GM21528 (cell line): ENCODE measurements at regions not wholly inside any gene's neighbourhood (a gene's known extent, or its start where the extent isn't known, plus 50 kb on each side); places are given as distances from the start of the nearest gene placed in this dataset.
"Not testable (repeated sequence)": the region's sequence is repeated elsewhere in the genome, so short reads cannot be mapped to it uniquely, and the experiment has no call there.

Experiments
- ATAC-seq: cut with Tn5 transposase; IDR thresholded peaks from one replicate; pipeline ENCODE4 v1.9.1; 2021; ENCODE audit warnings: mild to moderate bottlenecking, moderate library complexity; ENCODE audit not compliant: unreplicated experiment, low FRiP score

DNA sequence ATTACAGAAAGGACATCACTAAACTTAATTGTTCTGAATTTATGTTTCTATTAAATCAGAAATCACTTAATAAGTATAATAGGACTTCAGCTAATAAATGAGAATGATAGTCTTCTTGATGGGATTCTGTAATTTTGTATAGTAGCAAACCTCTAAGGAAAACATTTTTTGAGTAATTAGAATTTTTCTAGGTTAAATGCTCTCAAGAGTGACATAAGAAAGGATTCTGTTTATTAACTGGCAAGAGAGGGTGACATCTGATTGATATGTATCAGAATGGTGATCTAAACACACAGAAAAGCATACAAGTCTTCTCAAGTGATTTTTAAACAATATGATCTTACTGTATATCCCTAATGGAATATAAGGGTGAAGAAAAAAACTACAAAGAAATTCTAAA lies 1597.7 kb upstream of the PRR20A start:
- no peak for ATAC-seq

DNA sequence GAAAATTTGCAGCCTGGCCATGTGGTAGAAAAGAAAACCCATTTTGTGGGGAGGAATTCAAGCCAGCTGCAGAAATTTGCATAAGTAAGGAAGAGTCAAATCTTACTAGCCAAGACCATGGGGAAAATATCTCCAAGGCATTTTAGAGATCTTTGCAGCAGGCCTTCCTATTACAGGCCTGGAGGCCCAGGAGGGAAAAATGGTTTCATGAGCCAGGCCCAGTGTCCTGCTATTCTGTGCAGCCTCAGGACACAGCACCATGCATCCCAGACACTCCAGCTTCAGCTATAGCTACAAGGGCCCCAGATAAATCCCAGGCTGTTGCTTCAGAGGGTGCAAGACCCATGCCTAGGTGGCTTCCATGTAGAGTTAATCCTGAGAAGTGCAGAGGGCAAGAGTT lies 1590.1 kb upstream of the PRR20A start:
- no peak for ATAC-seq

DNA sequence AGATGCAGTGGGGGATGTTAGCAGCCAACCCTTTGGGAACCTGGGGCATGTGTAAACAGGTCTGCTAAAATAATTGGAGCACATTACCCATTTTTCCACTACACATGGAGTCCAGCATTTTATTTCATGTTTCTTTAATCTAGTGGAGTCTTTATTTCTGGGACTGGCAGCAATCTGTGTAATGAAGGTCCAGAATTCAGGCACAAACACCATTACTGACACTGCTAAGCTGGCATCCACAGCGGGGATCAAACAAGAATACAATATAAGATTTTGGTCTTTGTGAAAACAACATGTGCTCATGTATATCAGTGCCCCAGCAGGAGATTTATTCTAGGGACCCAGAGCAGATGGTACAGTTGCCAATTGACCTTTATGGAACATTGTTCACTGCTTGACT lies 1587.0 kb upstream of the PRR20A start:
- no peak for ATAC-seq

DNA sequence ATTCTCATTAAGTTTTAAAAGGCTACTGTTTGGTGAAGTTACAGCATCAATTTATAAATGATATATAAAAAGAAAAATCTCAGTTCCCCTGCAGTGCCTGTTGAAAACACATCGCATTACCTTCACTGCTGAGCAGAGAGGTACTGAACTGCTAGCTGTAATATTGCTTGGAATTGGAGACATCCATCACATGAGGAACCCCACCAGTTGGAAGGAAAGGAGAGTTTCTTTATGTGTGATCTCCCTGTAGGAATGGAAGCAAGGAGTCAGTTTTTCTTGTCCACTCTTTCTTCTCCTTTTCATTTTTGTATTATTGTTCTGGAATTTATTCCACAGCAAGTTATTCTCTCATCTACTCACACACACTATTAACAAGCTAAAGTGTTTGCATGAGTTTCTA lies 1586.0 kb upstream of the PRR20A start:
- no peak for ATAC-seq

DNA sequence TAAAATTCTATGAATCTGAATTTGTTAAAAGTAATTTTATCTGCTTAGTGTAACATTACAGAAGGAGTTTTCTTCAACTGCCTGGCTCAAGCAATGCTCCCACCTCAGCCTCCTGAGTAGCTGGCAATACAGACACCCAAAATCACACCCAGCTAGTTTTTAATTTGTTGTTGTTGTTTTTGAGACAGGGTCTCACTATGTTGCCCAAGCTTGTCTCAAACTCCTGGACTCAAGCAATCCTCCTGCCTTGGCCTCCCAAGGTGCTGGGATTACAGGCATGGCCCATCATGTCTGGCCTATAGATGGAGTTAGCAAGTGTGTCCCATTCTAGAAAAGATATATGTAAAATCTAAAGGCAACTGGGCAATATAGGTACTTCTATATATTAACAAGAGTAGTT lies 1580.4 kb upstream of the PRR20A start:
- no peak for ATAC-seq

DNA sequence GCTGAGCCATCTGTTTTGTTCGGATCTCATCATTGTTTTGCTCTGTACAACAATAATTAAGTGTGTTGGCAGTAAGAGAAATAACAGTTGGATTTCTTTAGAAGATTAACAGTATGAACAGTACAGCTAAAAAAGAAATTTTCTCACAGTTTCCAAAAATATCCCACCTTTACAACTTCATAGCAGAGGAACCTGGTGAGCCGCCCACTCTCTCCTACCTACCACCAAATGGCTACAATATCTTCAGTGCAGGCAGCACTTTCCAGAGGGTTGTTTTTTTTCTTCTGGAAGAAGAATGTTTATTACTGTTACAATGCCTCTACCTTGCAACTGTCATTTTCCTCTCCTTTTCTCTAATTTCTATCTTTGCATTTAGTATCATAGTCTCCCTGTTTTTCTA lies 1577.5 kb upstream of the PRR20A start:
- ATAC-seq = no peak

DNA sequence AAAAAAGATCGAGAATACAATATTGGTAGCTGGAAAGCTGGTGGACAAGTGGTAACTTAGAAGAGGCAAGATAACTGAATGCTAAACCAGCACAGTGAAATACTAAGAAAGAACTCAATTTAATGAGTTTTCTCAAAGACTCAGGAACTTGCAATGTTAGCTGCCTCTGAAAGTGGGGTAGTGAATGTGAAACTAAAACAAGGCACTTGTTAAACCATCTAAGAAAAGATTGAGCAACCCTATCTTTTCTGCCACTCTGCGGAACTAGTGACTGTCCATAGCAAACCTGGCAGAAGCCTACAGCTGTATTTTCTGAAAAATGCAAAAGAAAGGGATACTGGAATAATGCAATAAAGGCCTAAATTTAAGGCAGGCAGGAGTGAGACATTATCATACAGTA lies 1574.4 kb upstream of the PRR20A start:
- ATAC-seq = no peak

DNA sequence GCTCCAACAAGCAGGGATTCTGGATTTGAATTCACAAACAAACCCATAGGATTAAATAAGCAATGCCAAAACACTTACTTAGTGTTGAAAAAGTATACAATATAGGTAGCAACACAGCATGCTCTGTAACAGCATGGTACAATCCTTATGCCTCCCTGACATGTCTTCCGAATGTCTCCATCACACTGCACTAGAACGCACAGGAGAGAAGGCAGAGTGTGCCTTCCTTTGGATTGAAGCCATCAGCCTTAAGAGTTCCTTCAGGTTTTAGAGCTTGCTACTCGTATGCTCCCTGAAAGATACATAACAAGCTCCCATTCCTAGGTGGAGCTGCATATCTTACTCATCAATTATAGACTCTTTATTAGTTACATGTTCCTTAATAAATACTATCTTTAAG lies 1573.9 kb upstream of the PRR20A start:
- ATAC-seq = no peak

DNA sequence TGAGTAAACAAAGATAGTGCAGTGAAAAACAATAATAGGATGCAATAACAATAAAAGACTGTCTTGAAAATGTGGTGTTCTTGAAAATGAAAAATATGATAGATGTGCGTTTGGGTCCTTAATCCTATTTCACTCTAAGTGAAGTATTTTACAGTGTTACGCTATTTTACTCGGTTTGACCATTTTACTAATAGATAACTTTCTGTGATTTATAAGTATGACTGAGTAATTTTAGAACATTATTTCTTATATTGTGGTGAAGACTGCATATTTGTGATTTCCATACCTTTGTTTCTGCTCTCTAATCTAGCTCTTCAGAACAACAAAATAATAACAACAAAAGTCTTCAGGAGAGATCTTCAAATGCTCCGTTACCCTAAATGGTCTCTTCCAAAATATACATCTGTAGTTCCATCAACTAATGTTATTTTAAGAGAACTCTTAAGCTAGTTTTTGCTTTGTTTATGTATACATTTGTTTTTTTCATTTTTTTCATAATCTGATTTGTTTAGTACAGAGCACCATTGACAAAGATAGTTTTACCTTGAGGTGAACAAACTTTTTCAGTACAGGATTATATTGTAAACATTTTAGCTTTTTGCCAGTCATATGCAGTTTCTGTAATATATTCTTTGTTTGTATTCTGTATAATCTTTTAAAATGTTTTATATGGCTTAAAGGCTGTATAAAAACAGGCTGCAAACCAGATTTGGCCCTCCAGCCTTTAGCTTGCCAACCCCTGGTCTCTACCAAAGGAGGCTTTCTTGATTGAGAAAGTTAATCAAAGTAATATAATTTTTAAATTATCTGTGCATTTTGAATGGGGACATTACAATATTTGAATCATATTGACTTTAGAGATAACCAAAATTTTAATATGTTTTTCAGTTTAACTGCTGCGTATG lies 1572.7 kb upstream of the PRR20A start:
- ATAC-seq = no peak

DNA sequence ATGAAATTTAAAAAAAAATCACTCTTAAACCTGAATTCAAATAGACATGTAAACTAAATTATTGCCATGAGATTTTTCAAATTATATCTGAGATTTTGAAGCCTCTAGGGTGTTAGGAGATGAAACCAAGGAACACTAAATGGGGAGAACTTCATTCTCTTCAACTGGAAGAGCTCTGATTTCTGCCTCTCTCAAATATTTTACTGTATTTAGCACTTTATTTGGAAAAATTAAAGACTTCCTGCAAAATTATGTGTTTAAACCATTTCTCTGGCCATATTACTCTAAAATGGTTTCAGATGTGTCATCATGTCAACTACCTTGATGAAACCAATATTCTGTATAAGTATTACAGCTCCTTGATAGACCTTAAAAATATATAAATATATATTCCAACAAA lies 1571.6 kb upstream of the PRR20A start:
- ATAC-seq = no peak

DNA sequence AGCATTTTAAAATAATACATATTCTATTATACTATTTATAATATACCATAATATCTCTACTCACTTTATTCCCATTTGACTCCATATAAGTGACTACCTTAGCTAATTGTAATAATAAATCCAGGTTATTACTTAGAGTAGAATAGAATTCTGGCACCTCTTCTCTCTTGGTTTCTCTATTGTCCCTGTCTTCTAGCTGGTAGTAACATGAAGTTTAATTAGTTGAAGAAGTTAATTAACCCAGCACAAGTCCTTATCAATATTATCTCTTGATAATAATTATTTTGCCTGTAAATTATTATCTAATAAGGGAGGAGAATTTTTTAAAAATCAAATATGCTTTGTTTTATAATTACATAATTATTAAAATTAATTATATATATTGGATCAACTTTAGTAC lies 1571.2 kb upstream of the PRR20A start:
- ATAC-seq = no peak

DNA sequence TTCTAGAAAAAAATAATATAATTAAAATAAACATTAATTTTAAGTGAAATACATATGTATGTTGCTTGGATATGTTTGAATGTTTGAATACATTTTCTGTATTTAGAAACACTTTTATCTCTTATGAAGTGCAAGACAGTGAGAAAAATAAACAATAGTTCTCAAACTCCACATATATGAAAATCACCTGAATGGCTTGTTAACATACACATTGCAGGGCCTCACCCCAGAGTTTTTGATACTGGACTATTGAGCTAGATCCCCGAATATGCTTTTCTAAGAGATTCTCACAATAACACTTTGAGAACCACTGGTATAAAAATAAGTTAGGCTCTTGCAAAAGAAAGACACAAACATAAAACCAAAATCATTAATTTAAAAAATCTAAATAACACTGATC lies 1570.3 kb upstream of the PRR20A start:
- no peak for ATAC-seq

DNA sequence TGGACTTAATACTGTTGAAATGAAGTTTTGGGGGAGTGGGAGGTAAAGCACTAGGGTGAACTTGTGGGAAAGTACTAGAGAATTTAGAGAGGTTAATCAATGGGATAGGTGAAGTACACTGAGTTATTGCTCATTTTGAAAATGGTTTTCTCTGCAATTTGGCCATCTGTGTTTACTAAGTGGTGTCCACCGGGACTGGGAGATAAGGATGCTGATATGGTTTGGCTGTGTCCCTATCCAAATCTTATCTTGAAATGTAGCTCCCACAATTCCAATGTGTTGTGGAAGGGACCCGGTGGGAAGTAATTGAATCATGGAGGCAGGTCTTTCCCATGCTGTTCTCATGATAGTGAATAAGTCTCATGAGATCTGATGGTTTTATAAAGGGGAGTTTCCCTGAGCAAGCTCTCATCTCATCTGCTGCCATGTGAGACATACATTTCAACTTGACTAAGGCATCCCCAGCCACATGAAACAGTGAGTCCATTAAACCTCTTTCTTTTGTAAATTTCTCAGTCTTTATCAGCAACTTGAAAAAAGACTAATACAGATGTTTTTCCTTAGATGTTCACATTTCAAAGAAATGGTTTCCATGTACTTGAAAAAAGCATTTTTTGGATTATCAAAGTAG lies 1569.4 kb upstream of the PRR20A start:
- ATAC-seq = no peak

DNA sequence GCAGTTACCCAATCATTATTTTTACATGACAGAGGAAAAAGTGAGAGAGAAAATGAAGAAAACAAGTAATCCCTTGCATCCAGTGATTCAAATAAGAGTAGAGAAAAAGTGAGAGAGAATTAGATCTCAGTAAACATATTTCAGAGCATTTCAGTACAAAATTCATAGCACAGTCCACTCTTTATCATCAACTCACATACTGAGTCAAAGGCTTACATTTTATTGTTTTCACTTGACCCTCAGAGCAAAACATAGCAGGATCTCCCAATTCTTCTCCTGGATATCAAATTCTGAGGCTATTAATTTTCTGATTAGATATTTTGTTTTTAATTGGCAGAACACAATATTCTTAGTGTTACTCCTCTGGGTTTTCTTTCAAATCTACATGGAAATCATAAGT lies 1568.3 kb upstream of the PRR20A start:
- no peak for ATAC-seq

DNA sequence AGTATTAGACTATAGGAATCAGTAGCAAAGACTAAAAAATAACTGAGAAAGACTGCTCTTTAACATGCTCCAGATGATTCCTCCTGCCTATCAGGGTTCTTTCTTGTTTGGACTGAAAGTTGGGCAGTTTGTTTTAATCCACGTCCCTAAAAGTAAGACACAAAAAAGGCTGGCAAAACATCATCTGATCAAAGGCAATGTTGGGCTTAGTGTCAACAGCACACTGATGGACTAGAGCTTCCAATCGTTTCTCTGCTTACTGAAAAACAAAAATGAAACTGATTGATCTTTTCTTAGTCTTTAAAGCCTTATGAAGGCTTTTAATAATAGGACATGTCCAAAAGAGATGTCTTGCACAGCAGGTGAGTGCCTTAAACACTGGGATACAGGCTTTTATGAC lies 1567.9 kb upstream of the PRR20A start:
- ATAC-seq = no peak

DNA sequence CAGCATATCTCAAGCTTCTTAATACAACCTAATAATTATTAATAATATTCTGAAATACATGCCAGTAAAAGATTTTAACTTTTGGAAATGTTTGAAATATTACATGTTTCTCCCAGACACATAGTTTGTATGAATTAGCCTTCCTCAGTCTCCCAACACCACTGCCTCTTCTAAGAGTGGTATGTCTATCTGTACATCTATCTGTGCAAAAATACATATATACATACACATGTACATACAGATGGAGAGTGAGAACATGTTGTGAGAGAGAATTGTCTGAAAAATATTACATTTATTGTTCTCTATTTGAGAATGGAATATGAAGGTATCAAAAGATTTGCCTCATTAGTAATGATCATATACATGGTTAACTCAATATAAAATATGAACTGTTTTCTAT lies 1567.2 kb upstream of the PRR20A start:
- ATAC-seq = no peak

DNA sequence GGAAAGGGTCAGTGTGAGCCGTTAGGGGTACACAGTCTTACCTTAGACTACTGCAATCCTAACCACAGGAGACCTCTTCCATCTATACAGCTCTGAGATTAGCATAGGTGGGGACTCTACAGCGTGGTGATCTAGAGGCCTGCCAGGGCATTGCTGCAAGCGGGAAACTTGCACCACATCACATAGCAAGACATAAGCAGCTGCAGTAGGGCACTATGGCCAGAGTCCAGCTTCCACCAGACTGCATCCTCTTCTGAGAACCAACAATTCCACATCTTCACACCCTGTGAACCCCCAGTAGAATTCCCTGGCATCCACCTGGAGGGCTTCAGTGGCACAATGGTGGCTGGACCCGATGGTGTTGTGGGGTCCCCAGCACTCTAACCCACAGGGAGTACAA lies 1564.3 kb upstream of the PRR20A start:
- no peak for ATAC-seq

DNA sequence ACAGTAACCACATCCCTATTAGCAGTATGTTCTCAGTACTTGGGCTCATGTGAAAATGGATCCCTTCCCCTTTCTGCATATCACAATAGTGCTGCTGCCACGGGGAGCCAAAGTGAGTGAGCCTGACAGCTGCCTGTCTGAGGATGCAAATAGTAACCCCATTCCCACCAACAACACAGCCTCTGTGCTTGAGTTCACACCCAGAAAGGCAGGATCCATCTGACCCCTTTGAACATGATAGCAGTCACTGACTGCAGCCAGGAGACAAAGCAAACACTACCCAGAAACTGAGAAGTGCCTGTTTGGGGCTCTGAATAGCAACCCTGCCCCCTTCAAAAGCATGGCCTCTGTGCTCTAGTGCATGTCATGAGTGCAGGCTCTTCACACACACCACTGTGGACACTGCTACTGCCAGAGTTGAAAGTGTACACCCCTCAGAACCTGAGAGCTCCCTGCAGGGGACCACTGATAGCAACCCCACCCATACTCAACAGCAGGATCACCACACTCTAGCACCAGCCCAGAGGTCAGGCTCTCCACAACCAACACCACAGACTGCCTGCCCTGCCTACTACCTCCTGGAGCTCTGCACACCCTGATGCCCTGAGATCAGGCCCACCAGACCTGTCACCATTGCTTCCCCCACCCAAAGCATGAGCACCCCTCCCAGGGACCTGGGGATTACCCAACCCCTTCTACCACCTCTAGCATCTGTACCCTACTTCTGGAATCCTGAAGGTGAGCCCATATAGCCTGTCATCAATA lies 1563.5 kb upstream of the PRR20A start:
- ATAC-seq = no peak

DNA sequence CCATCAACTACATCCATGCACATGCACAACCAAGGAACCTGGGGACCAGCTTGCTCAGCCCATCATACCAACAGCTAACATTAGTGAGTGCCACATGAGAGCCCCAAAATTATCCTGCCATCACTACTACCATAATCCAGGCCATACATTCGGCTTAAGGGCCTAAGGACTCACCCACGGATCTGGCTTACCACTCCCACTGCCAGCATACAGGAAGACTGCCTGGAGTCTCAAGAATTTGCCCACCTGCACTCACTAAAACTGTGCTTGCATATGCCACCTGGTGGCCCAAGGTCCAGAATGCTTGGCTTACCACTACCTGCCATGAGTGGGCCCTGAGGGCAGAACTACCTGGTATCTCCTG lies 1562.9 kb upstream of the PRR20A start:
- ATAC-seq = no peak

DNA sequence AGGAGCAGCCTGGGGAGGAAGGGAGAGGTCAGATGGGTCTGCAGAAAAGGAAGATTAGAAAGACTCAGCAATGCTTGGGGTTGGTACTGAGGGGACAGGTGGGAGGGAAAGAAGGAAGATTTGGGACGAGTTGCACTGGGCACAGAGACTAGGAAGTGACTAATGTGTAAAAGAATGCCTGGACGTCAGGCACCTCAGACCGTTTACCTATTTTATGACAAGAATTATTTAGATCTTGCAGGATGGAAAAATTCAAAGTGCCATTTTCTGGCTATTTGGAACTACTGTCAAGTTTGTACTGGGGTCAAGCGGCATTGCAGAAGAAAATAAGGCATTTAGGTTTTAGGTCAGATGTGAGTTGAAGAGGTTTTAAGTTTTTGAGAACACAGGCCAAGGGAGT lies 1558.4 kb upstream of the PRR20A start:
- ATAC-seq = not testable (repeated sequence)

DNA sequence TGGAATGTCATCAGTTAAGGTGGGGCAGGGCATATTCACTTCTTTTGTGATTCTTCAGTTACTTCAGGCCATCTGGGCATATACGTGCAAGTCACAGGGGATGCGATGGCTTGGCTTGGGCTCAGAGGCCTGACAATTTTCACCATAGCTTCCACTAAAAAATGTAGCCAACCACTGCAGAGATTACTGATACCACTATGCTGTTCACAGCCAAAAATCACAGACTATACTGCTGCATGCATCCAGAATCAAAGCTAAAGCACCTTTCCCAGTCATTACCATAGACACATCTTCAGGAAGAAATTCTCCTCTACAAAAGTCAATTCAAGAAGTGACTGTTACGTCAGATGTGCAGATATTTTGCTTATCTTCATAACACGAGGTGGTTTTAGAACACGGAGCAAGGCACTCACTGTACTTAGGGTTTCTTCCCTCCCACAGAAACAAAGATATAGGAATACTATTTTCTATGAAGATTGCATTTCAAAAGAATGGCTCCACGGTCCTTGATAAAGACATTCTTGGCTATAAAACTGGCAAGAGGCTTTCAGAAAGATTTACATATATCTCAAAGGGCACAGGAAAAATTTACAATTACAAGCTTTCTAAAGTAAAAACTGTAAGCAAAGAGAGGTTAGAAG lies 1556.6 kb upstream of the PRR20A start:
- ATAC-seq = no peak
